Caki2 (cell line): ENCODE measurements at regions not wholly inside any gene's neighbourhood (a gene's known extent, or its start where the extent isn't known, plus 50 kb on each side); places are given as distances from the start of the nearest gene placed in this dataset.

Experiments used
- DNase-seq: peaks from one replicate; pipeline ENCODE4 v3.0.0-alpha.2; 2015; ENCODE audit warnings: low read depth
- in situ Hi-C: cut with HindIII; loops from 2 replicates; pipeline ENCODE4 v1.10.0; 2016; ENCODE audit warnings: low sequenced_read_pairs, low pct_unique_long_range_greater_than_20kb, mixed read lengths

DNA sequence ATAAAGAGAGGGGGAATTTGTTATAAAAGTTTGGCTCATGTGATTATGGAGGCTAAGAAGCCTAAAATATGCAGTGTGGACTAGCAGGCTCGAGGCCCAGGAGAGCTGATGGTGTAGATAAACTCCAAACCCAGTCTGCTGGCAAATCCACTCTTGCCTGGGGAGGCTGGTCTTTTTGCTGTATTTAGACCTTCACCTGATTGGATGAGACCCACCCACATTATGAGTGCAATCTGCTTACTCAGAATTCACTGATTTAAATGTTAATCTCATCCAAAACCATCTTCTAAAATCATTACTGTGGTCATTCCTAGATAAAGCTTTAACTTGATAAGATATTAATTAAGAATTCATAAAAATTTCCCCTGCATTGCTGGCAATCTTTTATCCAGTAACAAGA is 473.2 kb downstream of the TMA16 start:
- DNase-seq, result no peak
- in situ Hi-C loops, result no loop called here

DNA sequence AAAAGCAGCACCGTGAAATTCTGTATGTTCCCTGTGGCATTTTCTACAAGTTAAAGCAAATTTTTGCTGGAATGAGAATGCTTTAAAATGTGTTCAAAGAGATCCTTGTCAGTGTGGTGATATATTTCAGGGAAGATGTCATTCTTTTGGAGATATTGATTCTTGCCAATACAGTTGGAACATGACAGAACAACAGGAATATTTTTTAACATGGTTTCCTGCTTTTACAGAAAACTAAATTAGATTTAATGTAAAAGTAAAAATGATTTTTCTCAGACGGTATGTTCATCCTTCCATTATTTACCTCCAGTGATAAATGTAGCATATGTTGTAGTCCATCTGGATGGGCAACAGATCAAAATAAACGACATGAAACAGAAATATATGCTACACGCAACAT is 474.8 kb downstream of the TMA16 start:
- in situ Hi-C loops, result no loop called here
- no peak for DNase-seq

DNA sequence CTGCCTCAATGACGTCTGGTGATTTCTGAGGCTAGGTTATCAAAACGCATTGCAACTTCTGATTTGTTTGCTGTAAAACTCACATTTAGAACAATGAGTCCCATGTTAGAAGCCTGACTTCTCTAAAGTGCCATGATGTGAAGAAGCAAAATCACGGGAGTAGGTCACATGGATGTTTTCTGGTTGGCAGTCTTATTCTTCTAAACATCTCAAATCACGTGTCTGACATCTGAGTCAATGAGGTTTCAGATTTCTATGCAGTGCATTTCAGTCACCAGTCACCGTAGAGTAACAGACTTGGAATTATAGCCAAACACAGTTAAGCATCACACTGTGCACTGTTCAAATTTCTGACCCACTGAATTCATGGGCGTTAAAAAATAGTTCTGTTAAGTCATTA is 482.1 kb downstream of the TMA16 start:
- in situ Hi-C loops, result no loop called here
- no peak for DNase-seq

DNA sequence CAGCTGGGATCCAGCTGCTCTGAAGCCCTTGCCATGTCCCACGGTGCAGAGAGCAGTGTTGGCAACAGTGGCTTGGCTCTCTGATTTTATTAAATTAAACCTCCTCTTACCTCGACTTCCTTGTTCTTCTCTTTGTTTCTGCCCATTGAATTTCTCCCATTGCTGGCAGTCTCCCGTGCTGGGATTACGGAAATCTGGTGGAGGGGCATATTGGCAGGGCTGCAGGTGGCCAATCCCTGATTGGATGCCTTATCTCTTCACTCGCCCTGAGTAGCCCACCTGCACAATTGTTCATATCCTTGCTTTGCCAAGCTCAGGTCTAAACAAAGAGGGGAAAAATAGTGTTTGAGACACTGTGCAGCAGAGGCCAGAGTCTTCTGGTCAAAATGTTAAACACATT is 493.9 kb downstream of the TMA16 start:
- in situ Hi-C loops, result no loop called here
- no peak for DNase-seq

DNA sequence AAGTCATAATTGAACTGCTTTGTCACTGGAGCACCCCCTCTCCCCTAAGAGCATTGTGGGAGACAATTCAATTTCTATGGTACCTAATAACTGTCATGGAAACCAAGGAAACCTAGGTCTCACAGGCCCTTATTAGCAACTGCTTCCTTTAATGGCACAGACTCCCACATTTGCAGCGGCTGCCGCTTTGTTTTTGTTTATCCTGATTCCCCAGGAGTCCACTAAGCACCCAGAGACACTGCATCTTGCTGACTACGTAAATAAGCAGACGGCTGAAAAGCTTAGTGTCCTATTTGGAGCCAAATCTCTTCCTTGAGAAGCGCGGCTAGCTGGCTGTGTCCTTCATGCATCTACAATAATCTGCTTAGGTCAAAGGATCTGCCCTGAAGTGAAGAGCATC is 494.4 kb downstream of the TMA16 start:
- in situ Hi-C loops, result no loop called here
- no peak for DNase-seq

DNA sequence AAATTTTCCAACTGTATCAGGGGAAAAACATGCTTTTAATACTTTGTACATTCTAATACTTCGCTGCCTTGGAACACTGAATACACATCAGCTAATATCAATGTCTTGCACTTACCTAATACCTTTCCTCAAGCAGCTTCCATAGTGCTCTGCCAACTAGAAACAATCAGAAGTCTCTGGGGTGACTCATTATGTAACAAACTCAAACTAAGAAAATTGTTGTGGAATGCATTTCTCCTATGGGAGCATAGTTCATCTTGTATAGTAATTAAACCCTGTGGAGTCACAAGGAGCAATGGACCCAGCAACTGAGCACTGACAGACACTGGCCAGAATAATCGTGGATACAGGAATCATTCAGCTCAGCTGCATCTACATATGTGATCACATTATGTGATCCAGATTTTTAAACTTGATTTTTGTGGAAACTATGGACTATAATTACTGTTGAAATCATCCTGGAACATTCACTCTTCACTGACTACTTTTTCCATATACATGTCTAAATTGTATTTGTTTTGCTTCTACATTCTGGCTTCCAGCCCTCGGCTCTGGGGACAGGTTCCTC is 496.9 kb downstream of the TMA16 start:
- no peak for DNase-seq
- in situ Hi-C loops, result no loop called here

DNA sequence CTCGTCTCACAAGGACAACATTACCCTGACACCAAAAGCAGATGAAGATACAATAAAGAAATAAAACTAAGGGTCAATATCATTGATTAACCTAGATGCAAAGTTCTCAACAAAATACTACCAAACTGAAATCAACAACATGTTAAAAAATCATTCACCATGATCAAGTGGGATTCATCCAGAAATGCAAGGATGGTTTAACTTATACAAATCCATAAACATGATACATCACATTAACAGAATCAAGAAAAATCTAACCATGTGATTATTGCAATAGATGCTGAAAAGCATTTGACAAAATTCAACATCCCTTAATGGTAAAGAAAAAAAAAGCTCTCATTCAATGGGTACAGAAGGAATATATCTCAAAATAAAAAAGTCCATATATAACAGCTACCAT is 514.9 kb downstream of the TMA16 start:
- in situ Hi-C loops, result no loop called here
- no peak for DNase-seq

DNA sequence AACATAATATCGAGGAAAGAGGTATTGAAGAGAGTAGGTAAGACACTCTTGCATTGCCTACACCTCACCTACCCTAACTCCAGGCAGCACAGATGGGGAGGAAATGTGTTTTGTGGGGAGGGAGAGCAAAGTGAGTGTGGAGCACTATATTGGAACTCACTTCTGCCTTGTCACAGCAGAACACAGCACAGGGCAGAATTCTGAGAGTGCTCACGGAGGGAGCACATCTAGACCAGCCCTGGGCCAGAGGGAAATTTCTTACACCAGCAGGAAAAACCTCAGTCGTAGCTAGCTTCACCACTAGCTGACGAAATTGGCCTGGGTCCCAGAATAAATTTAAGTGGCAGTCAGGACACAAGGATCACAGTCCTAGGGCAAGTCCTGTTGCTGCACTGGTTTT is 517.3 kb downstream of the TMA16 start:
- no peak for DNase-seq
- in situ Hi-C loops, result no loop called here

DNA sequence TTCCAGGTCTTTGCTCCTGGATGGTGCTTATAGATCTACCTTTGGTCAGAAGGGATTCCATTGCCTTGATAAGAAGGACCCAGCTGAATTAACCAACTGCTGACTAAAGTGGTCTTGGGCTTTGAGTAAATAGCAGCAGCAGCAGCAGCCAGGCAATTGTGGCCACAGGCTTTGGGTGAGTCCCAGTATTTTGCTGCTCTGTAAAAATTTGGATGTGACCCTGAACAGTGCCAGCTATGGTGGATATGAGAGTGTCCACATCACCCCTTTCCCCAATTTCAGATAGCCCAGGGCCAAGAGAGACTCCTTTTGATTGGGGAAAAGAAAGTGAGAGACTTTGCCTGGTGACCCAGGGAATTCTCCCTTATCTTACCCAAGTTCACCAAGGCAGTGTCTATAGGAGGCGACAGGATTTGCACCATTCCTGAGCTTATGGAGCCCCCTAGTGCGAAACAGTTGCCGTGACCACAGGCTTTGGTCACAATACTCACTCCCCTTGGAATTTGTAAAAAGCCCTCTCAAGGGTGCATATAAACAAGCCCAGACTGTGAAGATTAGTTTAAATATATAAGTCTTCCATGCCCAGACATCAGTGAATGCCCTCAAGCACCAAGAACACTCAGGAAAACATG is 518.0 kb downstream of the TMA16 start:
- in situ Hi-C loops, result no loop called here

DNA sequence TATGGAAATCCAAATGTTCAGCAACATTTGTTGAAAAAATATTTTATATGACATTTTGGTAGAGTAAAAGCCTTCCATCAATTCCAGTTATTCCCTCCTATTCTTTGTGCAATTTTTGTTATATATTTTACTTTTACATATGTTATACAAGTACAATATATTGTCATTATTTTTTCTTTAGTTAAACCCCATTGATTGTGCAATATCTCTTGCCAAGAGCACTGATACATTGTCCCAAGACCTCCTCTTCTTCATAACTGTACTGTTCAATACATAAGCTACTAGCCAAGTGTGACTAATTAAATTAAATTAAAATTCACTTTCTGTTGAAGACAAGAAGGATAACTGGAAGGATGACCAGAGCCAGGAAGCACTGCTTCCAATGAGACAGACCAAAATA is 527.5 kb downstream of the TMA16 start:
- DNase-seq, result no peak
- in situ Hi-C loops, result no loop called here

More for the DNA sequence above, 518.0 kb downstream of the TMA16 start:
- peak; percentile 14 for DNase-seq

DNA sequence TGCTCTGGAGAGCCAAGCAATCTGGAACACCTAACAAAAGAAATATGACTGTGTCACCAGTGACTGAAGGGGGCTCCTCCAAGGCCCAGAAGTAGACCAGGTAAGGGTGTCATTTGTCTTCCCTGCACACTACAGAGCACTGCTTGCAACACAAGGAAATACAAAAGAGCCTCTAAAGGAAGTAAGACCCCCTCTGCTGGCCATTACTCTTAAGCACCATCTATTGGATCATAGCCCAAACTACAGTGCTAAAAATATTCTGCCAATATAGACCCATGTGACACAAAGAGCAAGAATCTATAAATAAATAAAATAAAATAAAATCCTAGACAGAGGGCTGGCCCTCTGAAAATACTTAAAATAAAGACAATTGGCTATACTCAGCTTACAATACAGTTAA is 528.7 kb downstream of the TMA16 start:
- in situ Hi-C loops, result no loop called here
- no peak for DNase-seq

DNA sequence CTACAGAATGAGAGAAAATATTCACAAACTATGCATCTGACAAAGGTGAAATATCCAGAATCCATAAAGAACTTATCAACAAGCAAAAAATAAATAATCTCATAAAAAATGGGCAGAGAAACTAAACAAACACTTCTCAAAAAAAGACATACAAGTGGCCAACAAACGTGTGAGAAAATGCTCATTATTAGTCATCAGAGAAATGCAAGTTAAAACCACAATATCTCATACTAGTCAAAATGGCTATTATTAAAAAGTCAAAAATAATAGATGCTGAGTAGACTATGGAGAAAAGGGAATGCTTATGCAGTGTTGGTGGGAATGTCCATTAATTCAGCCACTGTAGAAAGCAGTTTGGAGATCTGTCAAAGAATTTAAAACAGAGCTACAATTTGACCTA is 533.3 kb downstream of the TMA16 start:
- DNase-seq, result no peak
- in situ Hi-C loops, result no loop called here

DNA sequence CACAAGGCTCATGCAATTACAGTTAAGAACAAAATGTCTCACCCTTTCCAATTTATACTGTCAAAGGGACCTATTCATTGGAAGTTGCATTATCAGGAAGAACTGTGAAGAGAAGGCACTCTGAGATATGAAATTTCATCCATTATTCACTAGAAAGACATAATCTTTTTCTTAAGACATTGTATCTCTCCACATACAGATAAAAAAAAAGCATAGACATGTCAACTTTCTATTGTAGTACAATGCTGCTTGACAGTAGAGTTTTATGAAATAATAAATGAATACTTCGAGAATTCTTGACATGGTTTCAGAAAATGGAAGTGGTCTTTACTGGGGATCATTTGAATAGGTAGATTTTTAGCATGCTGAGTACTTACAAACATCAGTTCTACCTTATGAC is 545.0 kb downstream of the TMA16 start:
- no peak for DNase-seq
- in situ Hi-C loops, result no loop called here

DNA sequence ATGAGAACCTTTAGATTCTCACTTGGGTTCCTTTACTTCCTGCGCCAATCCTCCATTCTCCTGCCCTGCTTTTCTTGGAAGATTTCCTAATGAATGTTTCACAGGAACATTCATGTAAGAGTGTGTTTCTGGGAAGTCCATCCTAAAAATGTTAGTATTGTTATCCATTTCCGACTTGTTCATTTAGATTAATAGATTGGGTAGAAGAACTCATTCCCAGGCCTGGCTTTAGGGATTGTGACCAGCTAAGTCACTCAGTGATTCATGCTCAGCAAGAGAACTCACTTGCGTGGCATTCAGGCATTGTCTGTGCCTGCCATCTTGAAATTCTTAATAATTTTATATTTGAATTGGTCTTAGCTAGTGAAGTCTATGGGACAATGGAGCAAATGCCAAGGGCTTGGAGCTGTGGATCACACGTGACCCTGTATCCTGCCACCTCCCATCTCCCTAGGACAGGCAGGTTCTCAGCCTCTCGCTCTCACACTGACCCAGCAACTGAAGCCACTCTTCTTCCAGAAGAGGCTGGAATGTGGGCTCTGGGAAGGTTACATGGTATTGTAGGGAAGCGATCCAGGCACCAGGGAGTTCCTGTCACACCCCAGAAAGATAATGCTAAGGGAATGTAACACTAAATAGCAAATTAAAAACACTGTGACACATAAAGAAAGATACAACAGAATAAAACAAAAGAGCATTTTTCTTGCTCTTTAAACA is 562.1 kb downstream of the TMA16 start:
- in situ Hi-C loops, result no loop called here
- DNase-seq, result no peak

DNA sequence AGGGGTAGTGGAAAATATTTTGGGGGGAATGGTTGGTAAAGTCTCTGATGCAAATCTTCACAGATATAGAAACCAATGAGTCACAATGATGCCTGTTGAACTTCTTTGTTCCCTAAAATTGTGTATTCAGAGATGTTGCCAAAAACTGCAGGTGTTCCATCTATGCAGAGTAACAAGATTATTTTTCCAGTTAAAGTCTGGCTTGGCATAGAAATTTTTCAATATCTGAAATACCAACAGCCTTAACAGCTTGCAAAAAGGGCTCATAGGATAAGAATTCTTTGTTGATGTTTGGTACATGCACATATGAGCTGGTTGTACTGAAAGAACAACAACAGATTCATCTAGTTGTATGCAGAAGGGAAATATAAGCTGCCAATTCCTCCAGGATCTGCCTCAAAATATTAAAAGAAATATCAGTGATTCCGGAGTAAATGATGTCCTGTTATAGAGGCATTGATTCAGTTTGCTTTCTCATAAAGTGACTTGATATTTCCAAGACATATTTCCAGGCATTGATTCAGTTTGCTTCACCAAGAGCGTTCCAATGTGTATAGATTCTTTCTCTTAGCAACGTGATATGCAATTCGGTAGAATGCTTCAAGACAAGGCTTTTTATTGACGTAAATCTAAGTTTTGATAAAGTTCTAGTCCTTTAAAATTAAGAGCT is 564.4 kb downstream of the TMA16 start:
- DNase-seq, result no peak
- in situ Hi-C loops, result no loop called here

DNA sequence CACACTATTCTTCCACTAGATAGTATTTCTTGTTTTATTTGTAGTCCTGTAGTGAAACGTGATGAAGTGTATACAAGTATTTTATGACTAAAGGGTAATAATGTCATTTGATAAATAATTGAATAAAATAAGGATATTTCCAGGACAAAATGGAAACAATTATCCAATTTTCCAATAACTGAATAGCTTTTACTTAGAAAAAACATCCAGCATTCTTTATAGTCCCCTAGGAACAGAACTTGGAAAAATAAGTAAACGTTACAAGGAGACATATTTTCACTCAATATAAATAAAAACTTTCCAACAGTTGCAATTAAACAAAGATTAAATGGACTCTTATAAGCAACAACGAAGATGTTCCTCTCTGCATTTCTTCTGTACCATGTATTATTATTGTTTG is 566.0 kb downstream of the TMA16 start:
- DNase-seq, result no peak
- in situ Hi-C loops, result no loop called here

DNA sequence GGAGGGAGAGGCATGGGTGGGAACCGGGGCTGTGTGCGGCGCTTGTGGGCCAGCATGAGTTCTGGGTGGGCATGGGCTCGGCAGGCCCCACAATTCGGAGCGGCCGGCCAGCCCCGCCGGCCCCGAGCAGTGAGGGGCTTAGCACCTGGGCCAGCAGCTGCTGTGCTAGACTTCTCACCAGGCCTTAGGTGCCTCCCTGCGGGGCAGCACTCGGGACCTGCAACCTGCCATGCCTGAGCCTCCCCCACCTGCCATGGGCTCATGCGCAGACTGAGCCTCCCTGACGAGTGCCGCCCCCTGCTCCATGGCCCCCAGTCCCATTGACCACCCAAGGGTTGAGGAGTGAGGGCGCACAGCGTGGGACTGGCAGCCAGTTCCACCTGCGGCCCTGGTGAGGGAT is 573.9 kb downstream of the TMA16 start:
- in situ Hi-C loops, result no loop called here
- no peak for DNase-seq

DNA sequence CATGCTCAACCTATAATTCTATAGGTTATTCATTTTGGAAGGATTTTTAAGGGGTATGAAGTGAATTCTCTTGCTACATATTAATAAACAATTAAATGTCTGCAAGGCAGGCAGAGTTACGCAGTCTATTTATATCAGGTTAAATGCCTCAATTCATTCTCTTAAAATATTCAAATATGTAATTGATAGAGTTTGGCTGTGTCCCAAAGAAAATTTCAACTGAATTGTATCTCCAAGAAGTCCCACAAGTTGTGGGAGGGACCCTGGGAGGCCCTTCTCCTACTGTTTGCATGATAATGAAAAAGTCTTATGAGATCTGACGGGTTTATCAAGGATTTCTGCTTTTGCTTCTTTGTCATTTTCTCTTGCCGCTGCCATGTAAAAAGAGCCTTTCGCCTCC is 576.1 kb downstream of the TMA16 start:
- DNase-seq, result no peak
- in situ Hi-C loops, result no loop called here

DNA sequence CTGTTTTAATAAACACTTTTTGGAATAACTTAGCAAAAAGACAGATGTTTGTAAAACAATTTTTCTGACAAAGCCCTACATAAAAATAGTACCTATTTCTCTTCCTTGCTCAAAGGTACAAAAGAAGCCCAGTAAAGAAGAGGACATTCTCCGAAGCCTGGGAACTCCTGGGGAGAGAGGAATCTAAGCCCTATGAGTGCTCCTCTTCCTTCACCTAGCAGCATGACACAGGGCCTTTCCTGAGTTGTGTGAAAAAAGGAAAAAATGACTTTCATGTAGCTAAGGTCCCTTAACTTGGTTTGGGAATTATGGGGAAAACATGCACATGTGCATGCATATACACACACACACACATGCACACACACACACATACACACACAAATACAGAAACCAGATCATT is 586.9 kb downstream of the TMA16 start:
- no peak for DNase-seq
- in situ Hi-C loops, result no loop called here
